ENCODE measurements at regions not wholly inside any gene's neighbourhood (a gene's known extent, or its start where the extent isn't known, plus 50 kb on each side); places are given as distances from the start of the nearest gene placed in this dataset.

- DNase-seq (ENCODE audit: low spot score), result no peak
Measured at GRCh38 chr18:27899893-27900292, 277.0 kb downstream of the CDH2 start.

- peak; percentile 1 for DNase-seq (ENCODE audit: low spot score)
Measured at GRCh38 chr18:27894746-27895145, 282.2 kb downstream of the CDH2 start.

GRCh38 chr18:27887711-27888495 lies 289.0 kb downstream of the CDH2 start:
- DNase-seq (ENCODE audit: low spot score), result peak; percentile 58

GRCh38 chr18:27887287-27887686 lies 289.6 kb downstream of the CDH2 start:
- peak; percentile 65 for DNase-seq (ENCODE audit: low spot score)

- DNase-seq (ENCODE audit: low spot score), result no peak
Measured at GRCh38 chr18:27879540-27879939, 297.4 kb downstream of the CDH2 start.

GRCh38 chr18:27871726-27872125 lies 305.2 kb downstream of the CDH2 start:
- no peak for DNase-seq (ENCODE audit: low spot score)

GRCh38 chr18:27869735-27870134 lies 307.2 kb downstream of the CDH2 start:
- DNase-seq (ENCODE audit: low spot score), result no peak

- peak; percentile 60 for DNase-seq (ENCODE audit: low spot score)
Measured at GRCh38 chr18:27865431-27865830, 311.5 kb downstream of the CDH2 start.

- DNase-seq (ENCODE audit: low spot score), result no peak
Measured at GRCh38 chr18:27863780-27864430, 313.0 kb downstream of the CDH2 start.

- no peak for DNase-seq (ENCODE audit: low spot score)
Measured at GRCh38 chr18:27862041-27862682, 314.8 kb downstream of the CDH2 start.

GRCh38 chr18:27861539-27861938 lies 315.4 kb downstream of the CDH2 start:
- DNase-seq (ENCODE audit: low spot score), result no peak

- peak; percentile 69 for DNase-seq (ENCODE audit: low spot score)
Measured at GRCh38 chr18:27860701-27861107, 316.2 kb downstream of the CDH2 start.

- no peak for DNase-seq (ENCODE audit: low spot score)
Measured at GRCh38 chr18:27860011-27860410, 316.9 kb downstream of the CDH2 start.

GRCh38 chr18:27856820-27857219 lies 320.1 kb downstream of the CDH2 start:
- DNase-seq (ENCODE audit: low spot score), result no peak

- no peak for DNase-seq (ENCODE audit: low spot score)
Measured at GRCh38 chr18:27855486-27855885, 321.4 kb downstream of the CDH2 start.

GRCh38 chr18:27854631-27855030 lies 322.3 kb downstream of the CDH2 start:
- no peak for DNase-seq (ENCODE audit: low spot score)

GRCh38 chr18:27848336-27848735 lies 328.6 kb downstream of the CDH2 start:
- no peak for DNase-seq (ENCODE audit: low spot score)

- DNase-seq (ENCODE audit: low spot score), result no peak
Measured at GRCh38 chr18:27847412-27847811, 329.5 kb downstream of the CDH2 start.

- peak; percentile 44 for DNase-seq (ENCODE audit: low spot score)
Measured at GRCh38 chr18:27845897-27846296, 331.0 kb downstream of the CDH2 start.

GRCh38 chr18:27843783-27844777 lies 332.9 kb downstream of the CDH2 start:
- peak; percentile 93 for DNase-seq (ENCODE audit: low spot score)

- DNase-seq (ENCODE audit: low spot score), result peak; percentile 95
Measured at GRCh38 chr18:27839141-27839540, 337.8 kb downstream of the CDH2 start.

- DNase-seq (ENCODE audit: low spot score), result peak; percentile 79
Measured at GRCh38 chr18:27838225-27838624, 338.7 kb downstream of the CDH2 start.

All from kidney tubule cell (primary cell).